ENCODE measurements at regions not wholly inside any gene's neighbourhood (a gene's known extent, or its start where the extent isn't known, plus 50 kb on each side); places are given as distances from the start of the nearest gene placed in this dataset.

- CTCF ChIA-PET (ENCODE audit: partially characterized antibody): no interaction called here
- no peak for DNase-seq (ENCODE audit: low read depth in 1 of 2, low spot score in 2 of 2)
- POLR2A ChIA-PET (ENCODE audit: partially characterized antibody): no interaction called here
- Histone ChIP-seq H3K4me1 (replicated peaks in 1 of 4; ENCODE audit: control insufficient read depth in 3 of 4, insufficient read depth in 4 of 4, low read length in 3 of 4) (no peaks in the 10 kb centered on the region), H3K27me3 (replicated peaks in 1 of 4; ENCODE audit: control insufficient read depth in 3 of 4, extremely low read depth in 1 of 4, insufficient read depth in 3 of 4, low read length in 3 of 4) (no peaks in the 10 kb centered on the region), H2BK15ac (ENCODE audit: low read length) (no peak overlapping the region), H2BK120ac (replicated peaks; ENCODE audit: low read depth, low read length) (no peak overlapping the region), H3K23ac (ENCODE audit: insufficient read length) (no peak overlapping the region), H3K9me3 (ENCODE audit: insufficient read depth in 2 of 2, low read depth in 1 of 2, low read length in 1 of 2) (no peaks in the 10 kb centered on the region), H3K79me2 (ENCODE audit: control insufficient read depth in 1 of 2, insufficient read depth in 2 of 2, low read length in 2 of 2) (no peaks in the 10 kb centered on the region), H4K5ac (ENCODE audit: insufficient read length, low read depth, low read length) (no peak overlapping the region), H3K4ac (replicated peaks; ENCODE audit: insufficient read length, low read depth, low read length) (no peak overlapping the region), H3K23me2 (ENCODE audit: low read depth, low read length) (no peaks in the 10 kb centered on the region), H3K18ac (ENCODE audit: extremely low read depth, low read length) (no peak overlapping the region), H3K56ac (replicated peaks; ENCODE audit: insufficient read length, low read depth, low read length) (no peak overlapping the region), H2AFZ (ENCODE audit: low read length) (no peak overlapping the region), H3K27ac (ENCODE audit: low read depth, low read length) (no peak overlapping the region), H3K4me3 (ENCODE audit: extremely low read depth in 1 of 4, insufficient read depth in 2 of 4, low read depth in 3 of 4, low read length in 4 of 4) (no peak overlapping the region), H3K79me1 (ENCODE audit: low read depth, low read length) (no peaks in the 10 kb centered on the region), H2BK20ac (ENCODE audit: low read length) (no peak overlapping the region), H3K14ac (ENCODE audit: insufficient read length) (no peak overlapping the region), H2BK12ac (ENCODE audit: low read depth, low read length) (no peak overlapping the region), H4K91ac (replicated peaks; ENCODE audit: insufficient read length, low read length) (no peak overlapping the region), H2AK5ac (ENCODE audit: low read depth, low read length) (no peak overlapping the region), H3K4me2 (ENCODE audit: insufficient read depth in 1 of 2, low read depth in 2 of 2, low read length in 2 of 2) (no peak overlapping the region), H2BK5ac (ENCODE audit: low read depth, low read length) (no peak overlapping the region), H4K20me1 (replicated peaks in 1 of 2; ENCODE audit: control insufficient read depth in 1 of 2, insufficient read depth in 2 of 2, low read length in 2 of 2) (no peaks in the 10 kb centered on the region), H3K9ac (replicated peaks in 1 of 4; ENCODE audit: extremely low read depth in 1 of 4, low read depth in 3 of 4, low read length in 3 of 4) (no peak overlapping the region), H4K8ac (ENCODE audit: extremely low read depth, insufficient read depth, low read length) (no peak overlapping the region), H3K36me3 (ENCODE audit: control insufficient read depth in 2 of 4, insufficient read depth in 4 of 4, low read length in 3 of 4) (no peaks in the 10 kb centered on the region)
- no peak for TF ChIP-seq SUZ12 (IDR thresholded peaks at IDR 0.05; ENCODE audit: low read length)
- TF ChIP-seq E2F6 (IDR thresholded peaks at IDR 0.05): no peak
- no peak for TF ChIP-seq SAP30 (IDR thresholded peaks at IDR 0.05; ENCODE audit: insufficient read depth, insufficient replicate concordance, low read length)
- no peak for TF ChIP-seq TBP (IDR thresholded peaks at IDR 0.05; ENCODE audit: low read depth, low read length)
- no peak for TF ChIP-seq RXRA (IDR thresholded peaks at IDR 0.05; ENCODE audit: insufficient read depth, low read depth, low read length)
- no peak for TF ChIP-seq MAX (IDR thresholded peaks at IDR 0.05)
- no peak for TF ChIP-seq SRF (IDR thresholded peaks at IDR 0.05; ENCODE audit: low read depth, low read length)
- no peak for TF ChIP-seq SIX5 (IDR thresholded peaks at IDR 0.05; ENCODE audit: low read depth, low read length)
- no peak for TF ChIP-seq MAFK (IDR thresholded peaks at IDR 0.05; ENCODE audit: low read depth, low read length)
- TF ChIP-seq TAF1 (IDR thresholded peaks at IDR 0.05; ENCODE audit: low read depth, low read length): no peak
- no peak for TF ChIP-seq BRCA1 (IDR thresholded peaks at IDR 0.05; ENCODE audit: low read depth, low read length)
- TF ChIP-seq CHD1 (IDR thresholded peaks at IDR 0.05; ENCODE audit: low read depth, low read length): no peak
- no peak for TF ChIP-seq SP4 (IDR thresholded peaks at IDR 0.05; ENCODE audit: low read length)
- TF ChIP-seq FOSL1 (IDR thresholded peaks at IDR 0.05; ENCODE audit: insufficient read depth, low read depth, low read length): no peak
- TF ChIP-seq HDAC2 (IDR thresholded peaks at IDR 0.05; ENCODE audit: borderline replicate concordance in 1 of 2, low read depth in 2 of 2, low read length in 2 of 2): no peak
- no peak for TF ChIP-seq CHD2 (IDR thresholded peaks at IDR 0.05; ENCODE audit: low read length)
- TF ChIP-seq JUN (IDR thresholded peaks at IDR 0.05; ENCODE audit: low read depth, low read length): no peak
- no peak for FAIRE-seq
Observed at GRCh38 chr6:76240092-76240491, 167.6 kb upstream of the IMPG1 start.
